ENCODE measurements at regions not wholly inside any gene's neighbourhood (a gene's known extent, or its start where the extent isn't known, plus 50 kb on each side); places are given as distances from the start of the nearest gene placed in this dataset.

GRCh38 chr7:52472006-52472620, 563.3 kb upstream of the POM121L12 start:
- TF ChIP-seq CTCF (IDR thresholded peaks at IDR 0.05; ENCODE audit: low read depth, low read length), result no peak
- Histone ChIP-seq H3K36me3 (no peaks in the 10 kb centered on the region), H3K4me3 (ENCODE audit: low read depth, low read length) (no peak overlapping the region), H3K4me1 (peaks cover 28% of the 10 kb centered on the region), H3K27me3 (no peaks in the 10 kb centered on the region), H3K9me3 (no peaks in the 10 kb centered on the region)
- no peak for DNase-seq

DNA sequence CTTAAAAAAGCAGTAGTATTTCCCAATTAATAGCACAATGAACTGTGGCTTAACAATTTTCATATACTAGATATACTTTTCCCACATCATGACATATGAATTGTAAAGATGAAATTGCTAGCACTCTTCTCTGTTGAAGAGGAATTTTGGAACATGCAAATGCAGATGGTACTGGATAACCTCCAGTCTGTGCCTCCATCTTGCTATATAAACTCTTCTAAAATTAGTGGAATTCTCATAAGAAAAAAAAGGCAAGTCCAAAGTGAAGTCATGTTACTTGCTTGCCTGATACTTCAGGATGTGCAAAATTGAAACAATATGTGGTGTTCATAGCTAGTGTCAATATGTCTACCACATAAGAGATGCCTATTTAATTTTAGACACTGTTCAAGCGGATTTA, 570.2 kb upstream of the POM121L12 start:
- H3K4me3 ChIP-seq (ENCODE audit: low read depth, low read length), result no peak overlapping the region
- TF ChIP-seq CTCF (IDR thresholded peaks at IDR 0.05; ENCODE audit: low read depth, low read length), result no peak
- H3K4me1 ChIP-seq, result no peaks in the 10 kb centered on the region; the same call in 1 of the 2 replicates

GRCh38 chr7:52463341-52463740, 572.1 kb upstream of the POM121L12 start:
- H3K4me3 ChIP-seq (ENCODE audit: low read depth, low read length), result no peak overlapping the region
- no peak for DNase-seq

More for the DNA sequence above, 570.2 kb upstream of the POM121L12 start:
- no peaks in the 10 kb centered on the region for H3K27me3 ChIP-seq
- no peak for DNase-seq
- no peaks in the 10 kb centered on the region for H3K36me3 ChIP-seq
- H3K9me3 ChIP-seq, result no peaks in the 10 kb centered on the region

GRCh38 chr7:52462474-52462873, 573.0 kb upstream of the POM121L12 start:
- no peaks in the 10 kb centered on the region; the same call in 1 of the 2 replicates for H3K4me1 ChIP-seq
- no peak overlapping the region for H3K4me3 ChIP-seq (ENCODE audit: low read depth, low read length)
- DNase-seq, result no peak
- no peaks in the 10 kb centered on the region for H3K9me3 ChIP-seq
- H3K36me3 ChIP-seq, result no peaks in the 10 kb centered on the region
- no peak for TF ChIP-seq CTCF (IDR thresholded peaks at IDR 0.05; ENCODE audit: low read depth, low read length)
- no peaks in the 10 kb centered on the region for H3K27me3 ChIP-seq

More at GRCh38 chr7:52463341-52463740, 572.1 kb upstream of the POM121L12 start:
- H3K4me1 ChIP-seq, result no peaks in the 10 kb centered on the region; the same call in 1 of the 2 replicates
- no peaks in the 10 kb centered on the region for H3K36me3 ChIP-seq
- no peak for TF ChIP-seq CTCF (IDR thresholded peaks at IDR 0.05; ENCODE audit: low read depth, low read length)
- no peaks in the 10 kb centered on the region for H3K9me3 ChIP-seq
- no peaks in the 10 kb centered on the region for H3K27me3 ChIP-seq

- H3K4me1 ChIP-seq, result no peaks in the 10 kb centered on the region
- H3K9me3 ChIP-seq, result no peaks in the 10 kb centered on the region; the same call in 1 of the 2 replicates
- DNase-seq, result no peak
- TF ChIP-seq CTCF (IDR thresholded peaks at IDR 0.05; ENCODE audit: low read depth, low read length), result no peak
- no peak overlapping the region for H3K4me3 ChIP-seq (ENCODE audit: low read depth, low read length)
- no peaks in the 10 kb centered on the region for H3K36me3 ChIP-seq
- no peaks in the 10 kb centered on the region for H3K27me3 ChIP-seq
Observed at GRCh38 chr7:52455571-52455970, 579.9 kb upstream of the POM121L12 start.

GRCh38 chr7:52450816-52451215, 584.6 kb upstream of the POM121L12 start:
- no peaks in the 10 kb centered on the region; the same call in none of the 2 replicates for H3K9me3 ChIP-seq

More at GRCh38 chr7:52450816-52451215, 584.6 kb upstream of the POM121L12 start:
- no peaks in the 10 kb centered on the region for H3K36me3 ChIP-seq
- DNase-seq, result no peak
- no peaks in the 10 kb centered on the region for H3K27me3 ChIP-seq
- H3K4me1 ChIP-seq, result no peaks in the 10 kb centered on the region
- H3K4me3 ChIP-seq (ENCODE audit: low read depth, low read length), result no peak overlapping the region
- no peak for TF ChIP-seq CTCF (IDR thresholded peaks at IDR 0.05; ENCODE audit: low read depth, low read length)

All from BE2C (cell line).